GM18951 (cell line): ENCODE measurements at regions not wholly inside any gene's neighbourhood (a gene's known extent, or its start where the extent isn't known, plus 50 kb on each side); places are given as distances from the start of the nearest gene placed in this dataset.
"Not testable (repeated sequence)": the region's sequence is repeated elsewhere in the genome, so short reads cannot be mapped to it uniquely, and the experiment has no call there.

ENCODE experiments used
- POLR2A ChIP-seq: IDR thresholded peaks from 4 replicates; pipeline ENCODE4 v1.6.1; 2011; ENCODE audit warnings: mild to moderate bottlenecking; ENCODE audit not compliant: insufficient read length, insufficient read depth; ENCODE audit errors: extremely low read depth
- in situ Hi-C: fragments of 300-500 bp; cut with MboI; formaldehyde crosslinking; loops from one replicate; pipeline ENCODE4 v1.12.0; 2022; ENCODE audit warnings: low sequenced_read_pairs, mixed read lengths, inconsistent platforms; ENCODE audit not compliant: unreplicated experiment

GRCh38 chr6:100203400-100203799 lies 209.4 kb upstream of the MCHR2 start:
- in situ Hi-C loops = no loop called here
- TF ChIP-seq POLR2A = no peak

GRCh38 chr6:100202417-100203194 lies 208.6 kb upstream of the MCHR2 start:
- no peak for TF ChIP-seq POLR2A
- in situ Hi-C loops = no loop called here

GRCh38 chr6:100196214-100196982 lies 202.4 kb upstream of the MCHR2 start:
- in situ Hi-C loops = not testable (repeated sequence)

GRCh38 chr6:100195244-100195643 lies 201.2 kb upstream of the MCHR2 start:
- in situ Hi-C loops = not testable (repeated sequence)

- no peak for TF ChIP-seq POLR2A
- in situ Hi-C loops = no loop called here
Observed at GRCh38 chr6:100194535-100194934, 200.5 kb upstream of the MCHR2 start.

GRCh38 chr6:100188754-100189153 lies 194.7 kb upstream of the MCHR2 start:
- no peak for TF ChIP-seq POLR2A
- in situ Hi-C loops = no loop called here

- TF ChIP-seq POLR2A = no peak
- in situ Hi-C loops = no loop called here
Observed at GRCh38 chr6:100186552-100186951, 192.5 kb upstream of the MCHR2 start.

GRCh38 chr6:100185615-100186014 lies 191.6 kb upstream of the MCHR2 start:
- no peak for TF ChIP-seq POLR2A
- in situ Hi-C loops = no loop called here

- in situ Hi-C loops = no loop called here
- TF ChIP-seq POLR2A = no peak
Observed at GRCh38 chr6:100184473-100184872, 190.4 kb upstream of the MCHR2 start.

- no peak for TF ChIP-seq POLR2A
- in situ Hi-C loops = no loop called here
Observed at GRCh38 chr6:100182313-100182712, 188.3 kb upstream of the MCHR2 start.

GRCh38 chr6:100181309-100181708 lies 187.3 kb upstream of the MCHR2 start:
- TF ChIP-seq POLR2A = no peak
- in situ Hi-C loops = no loop called here

- TF ChIP-seq POLR2A = no peak
- in situ Hi-C loops = no loop called here
Observed at GRCh38 chr6:100179576-100179975, 185.6 kb upstream of the MCHR2 start.

- in situ Hi-C loops = no loop called here
- TF ChIP-seq POLR2A = no peak
Observed at GRCh38 chr6:100177956-100178355, 183.9 kb upstream of the MCHR2 start.
